WI38 (cell line): ENCODE measurements at regions not wholly inside any gene's neighbourhood (a gene's known extent, or its start where the extent isn't known, plus 50 kb on each side); places are given as distances from the start of the nearest gene placed in this dataset.

ENCODE experiments used
- H3K4me3 ChIP-seq: 2 replicates; pipeline ENCODE4 v1.5.1; 2011; ENCODE audit warnings: low read depth, mild to moderate bottlenecking, control low read depth, low read length
- CTCF ChIP-seq: IDR thresholded peaks from 2 replicates; pipeline ENCODE4 v1.5.1; 2012; ENCODE audit warnings: low read depth, mild to moderate bottlenecking, control low read depth, low read length

GRCh38 chr7:13687500-13687899, 302.0 kb downstream of the ETV1 start:
- TF ChIP-seq CTCF = no peak
- H3K4me3 ChIP-seq = no peak overlapping the region

GRCh38 chr7:13692548-13692947, 296.9 kb downstream of the ETV1 start:
- TF ChIP-seq CTCF = no peak

GRCh38 chr7:13702251-13702650, 287.2 kb downstream of the ETV1 start:
- no peak for TF ChIP-seq CTCF
- no peak overlapping the region for H3K4me3 ChIP-seq

More at GRCh38 chr7:13692548-13692947, 296.9 kb downstream of the ETV1 start:
- H3K4me3 ChIP-seq = no peak overlapping the region

GRCh38 chr7:13708670-13709069, 280.8 kb downstream of the ETV1 start:
- no peak for TF ChIP-seq CTCF
- no peak overlapping the region for H3K4me3 ChIP-seq

GRCh38 chr7:13713092-13713491, 276.4 kb downstream of the ETV1 start:
- no peak overlapping the region for H3K4me3 ChIP-seq
- TF ChIP-seq CTCF = no peak

GRCh38 chr7:13715534-13715933, 273.9 kb downstream of the ETV1 start:
- TF ChIP-seq CTCF = no peak
- no peak overlapping the region for H3K4me3 ChIP-seq

- TF ChIP-seq CTCF = no peak
These were observed 272.4 kb downstream of the ETV1 start for GRCh38 chr7:13717031-13717430.

More at GRCh38 chr7:13717031-13717430, 272.4 kb downstream of the ETV1 start:
- no peak overlapping the region for H3K4me3 ChIP-seq
